ENCODE measurements at regions not wholly inside any gene's neighbourhood (a gene's known extent, or its start where the extent isn't known, plus 50 kb on each side); places are given as distances from the start of the nearest gene placed in this dataset.

DNA sequence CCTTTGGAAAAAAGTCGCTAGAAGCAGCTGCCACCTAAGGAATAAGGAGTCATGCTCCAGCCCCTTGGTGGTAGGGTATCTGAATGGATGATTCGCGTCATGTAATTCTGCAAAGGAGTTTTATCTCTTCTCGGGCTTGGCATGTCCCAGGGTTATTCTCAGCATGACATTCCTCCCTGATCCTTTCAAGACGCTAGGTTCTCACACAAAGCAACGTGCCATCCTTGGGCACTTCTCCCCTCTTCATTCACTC, 355.6 kb downstream of the MYCN start:
- H3K27me3 ChIP-seq = no peaks in the 10 kb centered on the region
- peaks cover 0 to 16% of the 10 kb centered on the region in 2 donors for H3K9me3 ChIP-seq
- TF ChIP-seq, protein P1, sequence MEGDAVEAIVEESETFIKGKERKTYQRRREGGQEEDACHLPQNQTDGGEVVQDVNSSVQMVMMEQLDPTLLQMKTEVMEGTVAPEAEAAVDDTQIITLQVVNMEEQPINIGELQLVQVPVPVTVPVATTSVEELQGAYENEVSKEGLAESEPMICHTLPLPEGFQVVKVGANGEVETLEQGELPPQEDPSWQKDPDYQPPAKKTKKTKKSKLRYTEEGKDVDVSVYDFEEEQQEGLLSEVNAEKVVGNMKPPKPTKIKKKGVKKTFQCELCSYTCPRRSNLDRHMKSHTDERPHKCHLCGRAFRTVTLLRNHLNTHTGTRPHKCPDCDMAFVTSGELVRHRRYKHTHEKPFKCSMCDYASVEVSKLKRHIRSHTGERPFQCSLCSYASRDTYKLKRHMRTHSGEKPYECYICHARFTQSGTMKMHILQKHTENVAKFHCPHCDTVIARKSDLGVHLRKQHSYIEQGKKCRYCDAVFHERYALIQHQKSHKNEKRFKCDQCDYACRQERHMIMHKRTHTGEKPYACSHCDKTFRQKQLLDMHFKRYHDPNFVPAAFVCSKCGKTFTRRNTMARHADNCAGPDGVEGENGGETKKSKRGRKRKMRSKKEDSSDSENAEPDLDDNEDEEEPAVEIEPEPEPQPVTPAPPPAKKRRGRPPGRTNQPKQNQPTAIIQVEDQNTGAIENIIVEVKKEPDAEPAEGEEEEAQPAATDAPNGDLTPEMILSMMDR (IDR thresholded peaks at IDR 0.05) = no peak
- no peak overlapping the region for H3K27ac ChIP-seq
- DNase-seq (ENCODE audit: low spot score) = no peak
- no peak overlapping the region for H3K4me3 ChIP-seq
- H3K4me1 ChIP-seq = no peaks in the 10 kb centered on the region
- H3K36me3 ChIP-seq = no peaks in the 10 kb centered on the region

DNA sequence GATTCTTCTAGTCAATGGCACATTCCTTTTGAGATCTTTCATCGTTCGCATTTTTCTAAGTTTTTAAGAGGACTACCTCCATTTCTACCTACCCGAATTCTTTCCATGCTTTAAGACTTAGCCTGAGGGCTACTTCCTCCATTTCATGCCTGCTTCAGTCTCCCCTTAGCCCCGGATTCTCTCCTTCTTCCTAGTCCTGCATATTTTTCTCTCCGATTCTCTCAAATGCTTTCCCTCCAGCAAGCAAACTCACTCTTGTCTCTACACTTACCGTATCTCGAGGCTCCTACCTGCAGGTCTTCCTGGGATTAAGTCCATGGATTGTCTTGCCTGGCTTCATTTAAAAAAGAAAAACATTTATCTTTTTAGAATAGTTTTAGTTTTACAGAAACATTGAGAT, 354.4 kb downstream of the MYCN start:
- Histone ChIP-seq H3K27ac (no peak overlapping the region), H3K4me3 (no peak overlapping the region), H3K4me1 (no peaks in the 10 kb centered on the region), H3K9me3 (peaks cover 0 to 6% of the 10 kb centered on the region in 2 donors), H3K27me3 (no peaks in the 10 kb centered on the region), H3K36me3 (no peaks in the 10 kb centered on the region)
- TF ChIP-seq, protein P1 (IDR thresholded peaks at IDR 0.05) = no peak
- no peak for DNase-seq (ENCODE audit: low spot score)

DNA sequence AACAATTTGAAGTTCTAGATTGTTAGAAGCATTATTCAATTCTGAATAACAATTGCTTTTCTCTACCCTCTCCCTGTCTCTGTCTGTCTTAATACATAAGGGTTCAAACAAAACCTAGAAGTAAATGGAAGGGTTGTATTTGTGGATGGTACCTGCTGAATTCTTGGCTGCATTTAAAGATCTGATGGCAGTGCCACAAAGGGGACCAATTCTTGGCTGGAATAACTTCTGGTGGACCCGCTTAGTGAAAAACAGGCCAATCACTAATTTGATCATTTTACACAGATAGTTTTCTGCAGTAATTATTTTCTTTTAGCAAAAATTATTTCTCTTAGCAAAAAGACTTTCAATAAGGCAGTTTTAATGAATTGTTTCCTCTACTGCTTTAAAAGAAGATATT, 353.5 kb downstream of the MYCN start:
- H3K4me3 ChIP-seq = no peak overlapping the region
- H3K9me3 ChIP-seq = no peaks in the 10 kb centered on the region
- no peaks in the 10 kb centered on the region for H3K36me3 ChIP-seq
- H3K27me3 ChIP-seq = no peaks in the 10 kb centered on the region
- TF ChIP-seq, protein P1 (IDR thresholded peaks at IDR 0.05) = no peak
- no peak overlapping the region for H3K27ac ChIP-seq
- DNase-seq (ENCODE audit: low spot score) = no peak
- H3K4me1 ChIP-seq = no peaks in the 10 kb centered on the region

DNA sequence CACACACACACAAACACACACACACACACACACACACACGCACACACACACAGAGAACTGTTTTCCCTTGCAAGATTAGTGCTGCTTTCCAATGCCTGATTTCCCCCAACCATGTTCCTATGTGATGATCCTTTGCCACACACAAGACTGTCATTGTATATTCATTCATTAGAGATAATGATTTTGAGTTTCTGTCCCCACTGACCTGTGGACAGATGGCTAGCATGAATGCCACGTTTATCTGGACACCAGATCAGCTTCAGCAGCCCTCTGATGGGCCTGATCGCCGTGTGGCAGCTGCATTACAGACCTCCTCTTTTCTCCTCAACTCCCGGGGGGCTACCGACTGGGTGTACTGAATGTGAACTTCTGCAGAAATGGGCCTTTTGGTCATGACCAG, 353.0 kb downstream of the MYCN start:
- no peaks in the 10 kb centered on the region for H3K27me3 ChIP-seq
- H3K4me3 ChIP-seq = no peak overlapping the region
- TF ChIP-seq, protein P1 (IDR thresholded peaks at IDR 0.05) = no peak
- H3K36me3 ChIP-seq = no peaks in the 10 kb centered on the region
- DNase-seq (ENCODE audit: low spot score) = no peak
- no peaks in the 10 kb centered on the region for H3K9me3 ChIP-seq
- H3K4me1 ChIP-seq = no peaks in the 10 kb centered on the region
- no peak overlapping the region for H3K27ac ChIP-seq

DNA sequence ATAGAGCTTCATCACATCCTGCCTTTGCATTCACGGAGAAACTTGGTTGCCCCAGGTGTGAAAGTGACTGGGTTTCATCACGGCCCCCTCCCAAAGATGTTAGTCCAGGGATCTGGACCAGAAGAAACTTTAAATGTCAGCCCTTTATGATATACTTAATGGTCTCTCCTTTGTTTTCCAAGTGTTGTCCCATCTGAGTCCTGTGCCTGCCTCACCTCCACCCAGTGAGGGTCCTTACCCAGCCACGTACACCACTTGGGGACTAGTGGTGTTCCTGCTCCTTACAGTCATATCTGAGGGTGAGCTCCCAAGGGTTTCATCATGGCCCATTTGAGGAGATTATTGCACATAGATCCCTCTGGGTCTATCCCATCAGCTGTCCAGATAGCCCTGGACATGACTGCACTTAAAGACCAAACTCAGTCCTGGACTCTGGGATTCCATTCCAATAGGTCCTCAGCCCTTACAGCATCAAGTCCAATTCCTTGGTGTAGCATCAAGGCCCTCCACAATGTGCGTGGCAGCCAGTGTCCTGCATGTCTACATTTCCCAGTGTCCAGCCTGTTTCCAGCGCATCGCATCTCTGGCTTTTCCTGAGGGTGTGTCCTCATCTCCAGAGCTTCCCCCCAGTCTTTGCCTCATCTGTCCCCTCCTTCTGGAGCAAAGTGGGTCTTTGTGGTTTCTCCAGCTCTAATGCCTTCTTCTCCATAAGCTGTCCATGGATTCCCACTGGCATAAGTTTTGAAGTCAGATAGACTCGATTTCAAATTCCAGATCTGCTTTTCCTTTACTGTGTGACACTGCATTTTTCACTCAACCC, 351.6 kb downstream of the MYCN start:
- Histone ChIP-seq H3K36me3 (no peaks in the 10 kb centered on the region), H3K9me3 (no peaks in the 10 kb centered on the region), H3K27ac (no peak overlapping the region), H3K27me3 (no peaks in the 10 kb centered on the region), H3K4me1 (no peaks in the 10 kb centered on the region), H3K4me3 (no peak overlapping the region)
- TF ChIP-seq, protein P1 (IDR thresholded peaks at IDR 0.05) = no peak
- DNase-seq (ENCODE audit: low spot score) = no peak

DNA sequence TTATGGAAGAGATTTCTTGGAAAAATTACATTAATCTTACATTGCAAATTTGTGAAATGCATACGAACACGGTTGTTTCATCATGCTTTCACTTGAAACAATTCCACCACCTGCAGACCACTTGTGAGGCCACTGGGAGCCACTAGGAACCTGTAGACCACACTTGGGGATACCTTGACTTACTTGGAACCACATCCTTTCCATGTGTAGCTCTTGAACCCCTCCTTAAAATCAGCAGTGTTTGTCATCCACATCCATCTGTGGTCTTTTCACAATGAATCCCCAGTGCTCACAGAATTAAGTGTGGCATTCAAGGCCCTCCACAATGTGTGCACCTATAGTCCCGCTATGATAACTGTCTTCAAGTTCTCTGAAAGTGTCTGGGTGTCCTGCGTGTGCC, 350.9 kb downstream of the MYCN start:
- no peaks in the 10 kb centered on the region for H3K4me1 ChIP-seq
- H3K27ac ChIP-seq = no peak overlapping the region
- TF ChIP-seq, protein P1 (IDR thresholded peaks at IDR 0.05) = no peak
- no peaks in the 10 kb centered on the region for H3K36me3 ChIP-seq
- H3K27me3 ChIP-seq = no peaks in the 10 kb centered on the region
- no peak overlapping the region for H3K4me3 ChIP-seq
- DNase-seq (ENCODE audit: low spot score) = no peak
- H3K9me3 ChIP-seq = no peaks in the 10 kb centered on the region
